K562 (cell line): ENCODE measurements at regions not wholly inside any gene's neighbourhood (a gene's known extent, or its start where the extent isn't known, plus 50 kb on each side); places are given as distances from the start of the nearest gene placed in this dataset.

Experiments used
- ATAC-seq: fragments of 200-7000 bp; cut with Tn5 transposase; 3 replicates; pipeline ENCODE4 v1.9.1; 2020; ENCODE audit warnings: moderate library complexity
- BruUV-seq: library from RNA; stranded (reverse); fragments of 400-500 nt; replicated peaks from 2 replicates; lab custom pipeline; 2021; lab: Mats Ljungman, UMichigan
- CTCF ChIA-PET: fragments of 300-600 bp; formaldehyde crosslinking; extraction: SDS; loops from one replicate; lab custom pipeline; 2021; ENCODE audit warnings: low intra/inter-chr PET ratio; lab: Yijun Ruan, JAX
- POLR2A ChIA-PET: fragments of 300-600, 350-650 bp; sonication (Branson Sonifier 250); formaldehyde crosslinking; extraction: SDS; loops from one replicate; lab custom pipeline; 2021; ENCODE audit warnings: antibody characterized with exemption, inconsistent platforms; lab: Yijun Ruan, JAX
- DNase-seq, 4 experiments: peaks; one replicate each; pipeline versions ENCODE4 v3.0.0 to v3.0.0-alpha.2; 2011 to 2018; ENCODE audit warnings: low spot score in 3 of 4, mixed read lengths in 3 of 4; ENCODE audit errors: extremely low read depth in 1 of 4
- FAIRE-seq: peaks from 2 replicates; lab custom pipeline; 2011; peaks lifted over from hg19 to GRCh38; lab: Jason Lieb, UNC
- H2AFZ ChIP-seq: 2 replicates; pipeline ENCODE4 v1.6.0; 2011; ENCODE audit warnings: low read depth, low read length, control low read depth, inconsistent platforms
- H3K27ac ChIP-seq: fragments of 200-600 bp; 3 replicates; pipeline ENCODE4 v1.8.0; 2011; ENCODE audit warnings: low read depth, mild to moderate bottlenecking, control low read depth, inconsistent platforms, low read length, moderate library complexity, mixed read lengths; ENCODE audit errors: extremely low read depth
- H3K27me3 ChIP-seq, 2 experiments: fragments of 300-600 bp in 1 of 2; 2 replicates in 1 of 2; 3 replicates in 1 of 2; pipeline versions ENCODE4 v1.6.0 to v1.8.0; 2011; ENCODE audit warnings: inconsistent platforms in 2 of 2, low read length in 2 of 2, mild to moderate bottlenecking in 1 of 2, mixed read lengths in 1 of 2, moderate library complexity in 1 of 2; ENCODE audit not compliant: control insufficient read depth in 2 of 2, insufficient read depth in 2 of 2
- H3K36me3 ChIP-seq: fragments of 300-600 bp; 3 replicates; pipeline ENCODE4 v1.8.0; 2011; ENCODE audit warnings: mild to moderate bottlenecking, low read length, inconsistent platforms; ENCODE audit not compliant: control insufficient read depth, insufficient read depth
- H3K4me1 ChIP-seq, 2 experiments: fragments of 200-600 bp in 1 of 2; replicated peaks in 1 of 2; 2 replicates in 1 of 2; 3 replicates in 1 of 2; pipeline versions ENCODE4 v1.5.1 to v1.8.0; 2011; ENCODE audit warnings: inconsistent platforms in 2 of 2, low read length in 2 of 2, mild to moderate bottlenecking in 1 of 2, mixed read lengths in 1 of 2, moderate library complexity in 1 of 2; ENCODE audit not compliant: control insufficient read depth in 2 of 2, insufficient read depth in 2 of 2
- H3K4me2 ChIP-seq: 2 replicates; pipeline ENCODE4 v1.6.1; 2011; ENCODE audit warnings: low read length, control low read depth, inconsistent platforms, mixed read lengths; ENCODE audit not compliant: insufficient read depth
- H3K4me3 ChIP-seq: fragments of 200-600 bp; sonication (generic), shearing (Covaris generic); 2 replicates; pipeline ENCODE4 v1.5.1; 2016; ENCODE audit warnings: control low read depth, inconsistent platforms
- H3K79me2 ChIP-seq: fragments of 200-600 bp; 3 replicates; pipeline ENCODE4 v1.8.0; 2011; ENCODE audit warnings: low read length, inconsistent platforms; ENCODE audit not compliant: control insufficient read depth, insufficient read depth
- H3K9ac ChIP-seq, 2 experiments: 2 replicates each; pipeline versions ENCODE4 v1.6.0 to v1.6.1; 2011; ENCODE audit warnings: low read depth in 2 of 2, low read length in 2 of 2, control low read depth in 1 of 2, inconsistent platforms in 1 of 2, mild to moderate bottlenecking in 1 of 2, mixed read lengths in 1 of 2; ENCODE audit not compliant: insufficient read depth in 1 of 2
- H3K9me1 ChIP-seq: one replicate; pipeline ENCODE4 v1.6.0; 2011; ENCODE audit warnings: inconsistent platforms, mild to moderate bottlenecking, low read length, moderate library complexity; ENCODE audit not compliant: control insufficient read depth, insufficient read depth
- H3K9me3 ChIP-seq: replicated peaks from 2 replicates; pipeline ENCODE4 v1.5.1; 2011; ENCODE audit warnings: low read depth, low read length, inconsistent platforms; ENCODE audit not compliant: control insufficient read depth, insufficient read depth
- H4K20me1 ChIP-seq: replicated peaks from 2 replicates; pipeline ENCODE4 v1.6.1; 2011; ENCODE audit warnings: low read length, inconsistent platforms, mixed read lengths; ENCODE audit not compliant: control insufficient read depth, insufficient read depth
- LCOR ChIP-seq: sonication (generic); formaldehyde crosslinking; IDR thresholded peaks from 2 replicates; pipeline ENCODE4 v1.8.0; 2022; ENCODE audit warnings: mild to moderate bottlenecking, missing genetic modification reagents
- SMARCB1 ChIP-seq: IDR thresholded peaks from 2 replicates; pipeline ENCODE4 v1.6.1; 2011; ENCODE audit warnings: improper control_type of control experiment, low read depth; ENCODE audit not compliant: insufficient read length
- SNIP1 ChIP-seq: fragments of 450-650 bp; IDR thresholded peaks from 2 replicates; pipeline ENCODE4 v1.7.1; 2017; ENCODE audit warnings: low read depth, mild to moderate bottlenecking
- XRCC5 ChIP-seq: fragments of 200-400 bp; formaldehyde crosslinking; IDR thresholded peaks from 2 replicates; pipeline ENCODE4 v1.6.1; 2017; ENCODE audit warnings: low read depth, mild to moderate bottlenecking, low read length
- ZKSCAN1 ChIP-seq: fragments of 150-350 bp; IDR thresholded peaks from 2 replicates; pipeline ENCODE4 v1.6.1; 2016; ENCODE audit warnings: low read depth, low read length
- ZNF583 ChIP-seq: fragments of 250-450 bp; sonication (Bioruptor Pico); IDR thresholded peaks from 2 replicates; pipeline ENCODE4 v1.4.0; 2020
- WGBS: fragments of 100-300 bp; shearing (Covaris generic); methylation state at CpG from one replicate; pipeline ENCODE4 v1.1.6; 2016; ENCODE audit warnings: low coverage, mixed read lengths; ENCODE audit not compliant: insufficient coverage; ENCODE audit errors: missing lambda C conversion rate; 5-methylcytosine and 5-hydroxymethylcytosine counted together
- in situ Hi-C: fragments of 300-500 bp; cut with MboI; formaldehyde crosslinking; loops from 4 replicates; pipeline ENCODE4 v1.15.0; 2018; ENCODE audit warnings: inconsistent platforms, mixed read lengths
- intact Hi-C: fragments of 100-400 bp; cut with micrococcal nuclease; formaldehyde crosslinking; loops from 2 replicates; pipeline ENCODE4 v1.14.2; 2022
- TF ChIP-seq, protein P1 (sequence below): fragments of 450-650 bp; IDR thresholded peaks from 2 replicates; pipeline ENCODE4 v1.6.1; 2014; ENCODE audit warnings: low read depth, mild to moderate bottlenecking, moderate library complexity, borderline replicate concordance
- TF ChIP-seq, protein P2 (sequence below): fragments of 250-450 bp; sonication (Bioruptor Pico); IDR thresholded peaks from 2 replicates; pipeline ENCODE4 v1.8.0; 2022; ENCODE audit warnings: inconsistent platforms, mild to moderate bottlenecking, moderate library complexity, borderline replicate concordance
- TF ChIP-seq, protein P3 (sequence below): fragments of 250-450 bp; sonication (Bioruptor Pico); IDR thresholded peaks from 2 replicates; pipeline ENCODE4 v1.4.0; 2020; ENCODE audit warnings: borderline replicate concordance
- TF ChIP-seq, protein P4 (sequence below): fragments of 250-450 bp; sonication (Bioruptor Pico); IDR thresholded peaks from 2 replicates; pipeline ENCODE4 v1.4.0; 2020; ENCODE audit warnings: mild to moderate bottlenecking, moderate library complexity, borderline replicate concordance

DNA sequence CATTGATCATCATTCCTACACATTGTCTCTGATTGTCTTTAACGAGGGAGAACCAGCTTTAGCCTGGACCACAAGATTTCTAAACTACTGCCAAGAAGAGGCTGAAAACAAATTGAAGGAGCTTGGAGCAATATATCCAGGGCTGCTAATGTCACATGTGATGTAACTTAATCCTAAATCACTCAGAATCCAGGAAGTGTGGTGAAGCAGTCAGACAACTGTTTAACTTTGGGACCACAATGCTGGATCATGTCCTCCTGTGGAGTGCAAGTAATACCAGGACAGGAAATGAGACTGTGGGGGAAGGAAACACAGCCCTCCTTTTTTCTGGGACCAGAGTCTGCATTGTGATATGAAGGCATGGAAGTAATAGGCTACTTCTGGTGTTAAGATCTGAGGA lies 430.2 kb downstream of the KCTD12 start:
- TF ChIP-seq, protein P1, sequence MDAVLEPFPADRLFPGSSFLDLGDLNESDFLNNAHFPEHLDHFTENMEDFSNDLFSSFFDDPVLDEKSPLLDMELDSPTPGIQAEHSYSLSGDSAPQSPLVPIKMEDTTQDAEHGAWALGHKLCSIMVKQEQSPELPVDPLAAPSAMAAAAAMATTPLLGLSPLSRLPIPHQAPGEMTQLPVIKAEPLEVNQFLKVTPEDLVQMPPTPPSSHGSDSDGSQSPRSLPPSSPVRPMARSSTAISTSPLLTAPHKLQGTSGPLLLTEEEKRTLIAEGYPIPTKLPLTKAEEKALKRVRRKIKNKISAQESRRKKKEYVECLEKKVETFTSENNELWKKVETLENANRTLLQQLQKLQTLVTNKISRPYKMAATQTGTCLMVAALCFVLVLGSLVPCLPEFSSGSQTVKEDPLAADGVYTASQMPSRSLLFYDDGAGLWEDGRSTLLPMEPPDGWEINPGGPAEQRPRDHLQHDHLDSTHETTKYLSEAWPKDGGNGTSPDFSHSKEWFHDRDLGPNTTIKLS = no peak
- TF ChIP-seq ZNF583 (CRISPR knock-in tag) = no peak
- Histone ChIP-seq H3K36me3 (no peaks in the 10 kb centered on the region), H3K4me2 (no peak overlapping the region), H3K27me3 (no peaks in the 10 kb centered on the region), H3K9me1 (no peaks in the 10 kb centered on the region), H3K9me3 (no peaks in the 10 kb centered on the region), H3K79me2 (no peaks in the 10 kb centered on the region), H3K27ac (no peak overlapping the region), H3K9ac (no peak overlapping the region), H3K4me3 (no peak overlapping the region), H2AFZ (no peak overlapping the region), H4K20me1 (no peaks in the 10 kb centered on the region), H3K4me1 (no peaks in the 10 kb centered on the region)
- intact Hi-C loops (no loop called here), in situ Hi-C loops (no loop called here)
- no peak for FAIRE-seq
- ATAC-seq = no peak
- POLR2A ChIA-PET = no interaction called here
- CTCF ChIA-PET = no interaction called here
- no peak for DNase-seq
- BruUV-seq = no TSS peak
- whole genome bisulfite sequencing = 0% methylated on average over 1 of the region's 1 CpG

DNA sequence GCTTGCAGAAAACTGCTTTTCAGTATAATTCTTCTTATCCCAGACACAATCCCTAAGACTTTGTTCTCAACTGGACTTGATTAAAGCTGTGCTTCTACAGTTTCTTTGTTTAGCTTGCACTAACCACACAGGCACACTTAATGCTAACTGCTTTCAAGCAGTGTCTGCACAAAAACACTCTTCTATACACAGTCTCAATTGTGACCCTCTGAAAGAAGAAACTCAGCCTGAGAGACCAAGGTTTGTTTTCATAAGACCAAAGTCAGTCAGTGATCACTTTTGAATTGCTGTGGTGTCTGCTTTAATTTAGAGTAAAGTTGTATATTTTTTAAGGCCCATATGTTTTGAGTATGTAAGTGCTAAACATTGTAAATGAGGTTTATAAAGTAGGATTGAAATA lies 431.2 kb downstream of the KCTD12 start:
- Histone ChIP-seq H3K4me1 (no peaks in the 10 kb centered on the region), H4K20me1 (no peaks in the 10 kb centered on the region), H3K79me2 (no peaks in the 10 kb centered on the region), H3K9me3 (no peaks in the 10 kb centered on the region), H3K9me1 (no peaks in the 10 kb centered on the region), H3K27me3 (no peaks in the 10 kb centered on the region), H3K9ac (no peak overlapping the region), H3K27ac (no peak overlapping the region), H3K36me3 (no peaks in the 10 kb centered on the region), H3K4me2 (no peak overlapping the region), H2AFZ (no peak overlapping the region), H3K4me3 (no peak overlapping the region)
- DNase-seq (no peak), FAIRE-seq (no peak), ATAC-seq (no peak)
- no TSS peak for BruUV-seq
- ChIA-PET POLR2A (no interaction called here), CTCF (no interaction called here)
- in situ Hi-C loops (no loop called here), intact Hi-C loops (no loop called here)
- TF ChIP-seq LCOR (CRISPR knock-in tag) (no peak), SNIP1 (no peak), ZKSCAN1 (no peak), XRCC5 (no peak), SMARCB1 (no peak)
- TF ChIP-seq, protein P2, sequence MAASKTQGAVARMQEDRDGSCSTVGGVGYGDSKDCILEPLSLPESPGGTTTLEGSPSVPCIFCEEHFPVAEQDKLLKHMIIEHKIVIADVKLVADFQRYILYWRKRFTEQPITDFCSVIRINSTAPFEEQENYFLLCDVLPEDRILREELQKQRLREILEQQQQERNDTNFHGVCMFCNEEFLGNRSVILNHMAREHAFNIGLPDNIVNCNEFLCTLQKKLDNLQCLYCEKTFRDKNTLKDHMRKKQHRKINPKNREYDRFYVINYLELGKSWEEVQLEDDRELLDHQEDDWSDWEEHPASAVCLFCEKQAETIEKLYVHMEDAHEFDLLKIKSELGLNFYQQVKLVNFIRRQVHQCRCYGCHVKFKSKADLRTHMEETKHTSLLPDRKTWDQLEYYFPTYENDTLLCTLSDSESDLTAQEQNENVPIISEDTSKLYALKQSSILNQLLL (CRISPR knock-in tag) = no peak
- TF ChIP-seq, protein P3, sequence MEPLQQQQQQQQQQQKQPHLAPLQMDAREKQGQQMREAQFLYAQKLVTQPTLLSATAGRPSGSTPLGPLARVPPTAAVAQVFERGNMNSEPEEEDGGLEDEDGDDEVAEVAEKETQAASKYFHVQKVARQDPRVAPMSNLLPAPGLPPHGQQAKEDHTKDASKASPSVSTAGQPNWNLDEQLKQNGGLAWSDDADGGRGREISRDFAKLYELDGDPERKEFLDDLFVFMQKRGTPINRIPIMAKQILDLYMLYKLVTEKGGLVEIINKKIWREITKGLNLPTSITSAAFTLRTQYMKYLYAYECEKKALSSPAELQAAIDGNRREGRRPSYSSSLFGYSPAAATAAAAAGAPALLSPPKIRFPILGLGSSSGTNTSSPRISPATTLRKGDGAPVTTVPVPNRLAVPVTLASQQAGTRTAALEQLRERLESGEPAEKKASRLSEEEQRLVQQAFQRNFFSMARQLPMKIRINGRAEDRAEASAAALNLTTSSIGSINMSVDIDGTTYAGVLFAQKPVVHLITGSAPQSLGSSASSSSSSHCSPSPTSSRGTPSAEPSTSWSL (CRISPR knock-in tag) = no peak
- TF ChIP-seq, protein P4, sequence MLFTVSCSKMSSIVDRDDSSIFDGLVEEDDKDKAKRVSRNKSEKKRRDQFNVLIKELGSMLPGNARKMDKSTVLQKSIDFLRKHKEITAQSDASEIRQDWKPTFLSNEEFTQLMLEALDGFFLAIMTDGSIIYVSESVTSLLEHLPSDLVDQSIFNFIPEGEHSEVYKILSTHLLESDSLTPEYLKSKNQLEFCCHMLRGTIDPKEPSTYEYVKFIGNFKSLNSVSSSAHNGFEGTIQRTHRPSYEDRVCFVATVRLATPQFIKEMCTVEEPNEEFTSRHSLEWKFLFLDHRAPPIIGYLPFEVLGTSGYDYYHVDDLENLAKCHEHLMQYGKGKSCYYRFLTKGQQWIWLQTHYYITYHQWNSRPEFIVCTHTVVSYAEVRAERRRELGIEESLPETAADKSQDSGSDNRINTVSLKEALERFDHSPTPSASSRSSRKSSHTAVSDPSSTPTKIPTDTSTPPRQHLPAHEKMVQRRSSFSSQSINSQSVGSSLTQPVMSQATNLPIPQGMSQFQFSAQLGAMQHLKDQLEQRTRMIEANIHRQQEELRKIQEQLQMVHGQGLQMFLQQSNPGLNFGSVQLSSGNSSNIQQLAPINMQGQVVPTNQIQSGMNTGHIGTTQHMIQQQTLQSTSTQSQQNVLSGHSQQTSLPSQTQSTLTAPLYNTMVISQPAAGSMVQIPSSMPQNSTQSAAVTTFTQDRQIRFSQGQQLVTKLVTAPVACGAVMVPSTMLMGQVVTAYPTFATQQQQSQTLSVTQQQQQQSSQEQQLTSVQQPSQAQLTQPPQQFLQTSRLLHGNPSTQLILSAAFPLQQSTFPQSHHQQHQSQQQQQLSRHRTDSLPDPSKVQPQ = no peak
